Endothelial cell of umbilical vein (primary cell): ENCODE measurements at regions not wholly inside any gene's neighbourhood (a gene's known extent, or its start where the extent isn't known, plus 50 kb on each side); places are given as distances from the start of the nearest gene placed in this dataset.

Experiments
- BruUV-seq: library from RNA; stranded (reverse); fragments of 400-500 nt; replicated peaks from 2 replicates; lab custom pipeline; 2021; lab: Mats Ljungman, UMichigan
- CTCF ChIA-PET: fragments of 300-600, 350-600 bp; sonication (Branson Sonifier 250); formaldehyde crosslinking; loops from one replicate; lab custom pipeline; 2021; ENCODE audit warnings: antibody characterized with exemption, inconsistent platforms; lab: Charles Lee
- POLR2A ChIA-PET: fragments of 300-600, 350-600 bp; sonication (Branson Sonifier 250); formaldehyde crosslinking; loops from one replicate; lab custom pipeline; 2021; ENCODE audit warnings: antibody characterized with exemption, inconsistent platforms; lab: Charles Lee
- DNase-seq: peaks from one replicate; pipeline ENCODE4 v3.0.0-alpha.2; 2011; ENCODE audit warnings: low read depth, low spot score
- FAIRE-seq: peaks from 2 replicates; lab custom pipeline; 2011; peaks lifted over from hg19 to GRCh38; lab: Jason Lieb, UNC
- H2AFZ ChIP-seq: 2 replicates; pipeline ENCODE4 v1.6.0; 2012; ENCODE audit warnings: low read depth, low read length, control low read depth, inconsistent platforms
- H3K27ac ChIP-seq: 2 replicates; pipeline ENCODE4 v1.5.1; 2011; ENCODE audit warnings: low read depth, mild to moderate bottlenecking, control low read depth, low read length, moderate library complexity; ENCODE audit not compliant: insufficient read depth
- H3K27me3 ChIP-seq, 2 experiments: 2 replicates each; pipeline versions ENCODE4 v1.6.0 to v1.6.1; 2011; ENCODE audit warnings: low read length in 2 of 2, mixed read lengths in 1 of 2; ENCODE audit not compliant: control insufficient read depth in 2 of 2, insufficient read depth in 2 of 2
- H3K36me3 ChIP-seq, 2 experiments: 2 replicates in 1 of 2; 3 replicates in 1 of 2; pipeline ENCODE4 v1.5.1; 2011; ENCODE audit warnings: low read length in 2 of 2, mild to moderate bottlenecking in 1 of 2, moderate library complexity in 1 of 2; ENCODE audit not compliant: control insufficient read depth in 2 of 2, insufficient read depth in 2 of 2; ENCODE audit errors: extremely low read depth in 1 of 2
- H3K4me1 ChIP-seq: 3 replicates; pipeline ENCODE4 v1.5.1; 2011; ENCODE audit warnings: mild to moderate bottlenecking, low read length; ENCODE audit not compliant: control insufficient read depth, insufficient read depth; ENCODE audit errors: extremely low read depth
- H3K4me2 ChIP-seq: 2 replicates; pipeline ENCODE4 v1.6.1; 2011; ENCODE audit warnings: low read length, control low read depth, mixed read lengths; ENCODE audit not compliant: insufficient read depth
- H3K4me3 ChIP-seq, 3 experiments: fragments of 200-600 bp in 1 of 3; sonication (generic), shearing (Covaris generic) in 1 of 3; replicated peaks in 1 of 3; 2 replicates each; pipeline ENCODE4 v1.5.1; 2011 to 2016; ENCODE audit warnings: control low read depth in 3 of 3, low read length in 3 of 3, mild to moderate bottlenecking in 2 of 3, inconsistent platforms in 1 of 3, low read depth in 1 of 3, moderate library complexity in 1 of 3; ENCODE audit not compliant: insufficient read depth in 1 of 3
- H3K79me2 ChIP-seq: 2 replicates; pipeline ENCODE4 v1.6.0; 2012; ENCODE audit warnings: low read length, inconsistent platforms; ENCODE audit not compliant: control insufficient read depth, insufficient read depth
- H3K9ac ChIP-seq: replicated peaks from 2 replicates; pipeline ENCODE3; 2011; ENCODE audit warnings: low read length, control low read depth; ENCODE audit not compliant: insufficient read depth; ENCODE audit errors: extremely low read depth
- H3K9me1 ChIP-seq: replicated peaks from 3 replicates; pipeline ENCODE4 v1.6.0; 2011; ENCODE audit warnings: mild to moderate bottlenecking, low read length; ENCODE audit not compliant: control insufficient read depth, insufficient read depth; ENCODE audit errors: extremely low read depth
- H3K9me3 ChIP-seq: replicated peaks from 2 replicates; pipeline ENCODE4 v1.5.1; 2012; ENCODE audit warnings: low read length, inconsistent platforms; ENCODE audit not compliant: control insufficient read depth, insufficient read depth
- H4K20me1 ChIP-seq: replicated peaks from 2 replicates; pipeline ENCODE3; 2011; ENCODE audit warnings: mild to moderate bottlenecking, low read length; ENCODE audit not compliant: control insufficient read depth, insufficient read depth; ENCODE audit errors: extremely low read depth
- CTCF ChIP-seq, 2 donors: IDR thresholded peaks; 1 replicate in 1 of 2; 2 replicates in 1 of 2; pipeline ENCODE4 v1.5.1; 2011; ENCODE audit warnings: low read length in 2 of 2, mild to moderate bottlenecking in 2 of 2, moderate library complexity in 2 of 2, control low read depth in 1 of 2, inconsistent platforms in 1 of 2, low read depth in 1 of 2; ENCODE audit not compliant: insufficient read depth in 1 of 2; ENCODE audit errors: extremely low read depth in 1 of 2
- EZH2 ChIP-seq: IDR thresholded peaks from 2 replicates; pipeline ENCODE4 v1.6.1; 2012; ENCODE audit warnings: borderline replicate concordance, low read depth, mild to moderate bottlenecking, moderate library complexity, low read length, inconsistent platforms; ENCODE audit not compliant: severe bottlenecking
- FOS ChIP-seq: IDR thresholded peaks from 2 replicates; pipeline ENCODE4 v1.6.1; 2011; ENCODE audit warnings: mild to moderate bottlenecking, low read length, moderate library complexity, borderline replicate concordance; ENCODE audit not compliant: insufficient read depth
- GATA2 ChIP-seq: IDR thresholded peaks from 2 replicates; pipeline ENCODE4 v1.7.0; 2011; ENCODE audit warnings: low read depth, mild to moderate bottlenecking, moderate library complexity, mixed read lengths, low read length; ENCODE audit not compliant: insufficient read length, insufficient read depth
- JUN ChIP-seq: IDR thresholded peaks from 2 replicates; pipeline ENCODE4 v1.6.1; 2011; ENCODE audit warnings: borderline replicate concordance, low read depth; ENCODE audit not compliant: insufficient read length, insufficient read depth
- MAX ChIP-seq: IDR thresholded peaks from 2 replicates; pipeline ENCODE4 v1.6.1; 2011; ENCODE audit not compliant: insufficient read depth, insufficient read length
- MYC ChIP-seq: IDR thresholded peaks from one replicate; pipeline ENCODE4 v1.6.1; 2011; ENCODE audit warnings: mild to moderate bottlenecking, low read depth, low read length
- POLR2A ChIP-seq: IDR thresholded peaks from 2 replicates; pipeline ENCODE4 v1.6.1; 2012; ENCODE audit warnings: low read depth, mild to moderate bottlenecking, control low read depth, low read length
- POLR2AphosphoS5 ChIP-seq: IDR thresholded peaks from 2 replicates; pipeline ENCODE4 v1.6.1; 2012; ENCODE audit warnings: low read depth, mild to moderate bottlenecking, control low read depth, low read length, moderate library complexity; ENCODE audit not compliant: insufficient read depth
- dilution Hi-C: fragments of 300-500 bp; cut with MboI; formaldehyde crosslinking; loops from one replicate; pipeline ENCODE4 v1.15.0; 2019; ENCODE audit warnings: low sequenced_read_pairs; ENCODE audit not compliant: extremely low pct_ligation_motif_present
- intact Hi-C: fragments of 100-400 bp; cut with micrococcal nuclease; formaldehyde crosslinking; loops from one replicate; pipeline ENCODE4 v1.10.0; 2022

- H3K36me3 ChIP-seq = no peaks in the 10 kb centered on the region
- intact Hi-C loops (loop anchor here (5.0 kb wide), 1 partner anchor 697 kb away; no protein-coding TSS in a partner anchor), dilution Hi-C loops (no loop called here)
- FAIRE-seq (no peak), DNase-seq (no peak)
- no peak for TF ChIP-seq EZH2
- TF ChIP-seq POLR2A = no peak
- no peak for TF ChIP-seq MAX
- no peak for TF ChIP-seq GATA2
- no peak for TF ChIP-seq FOS
- TF ChIP-seq JUN = no peak
- TF ChIP-seq POLR2AphosphoS5 = no peak
- TF ChIP-seq MYC = no peak
- H2AFZ ChIP-seq = no peak overlapping the region
- ChIA-PET CTCF (interaction anchor here (1.0 to 3.3 kb wide), 7 partner anchors 46 to 420 kb away, joined by 3 to 21 read pairs (median 5); no protein-coding TSS in a partner anchor), POLR2A (no interaction called here)
- no TSS peak for BruUV-seq
- H3K9me1 ChIP-seq = no peaks in the 10 kb centered on the region
- H3K4me2 ChIP-seq = no peak overlapping the region
- H4K20me1 ChIP-seq = no peaks in the 10 kb centered on the region
- H3K9me3 ChIP-seq = no peaks in the 10 kb centered on the region
- H3K27me3 ChIP-seq = no peaks in the 10 kb centered on the region
- no peak overlapping the region for H3K27ac ChIP-seq
- no peak overlapping the region for H3K4me3 ChIP-seq
- no peak overlapping the region for H3K9ac ChIP-seq
- no peaks in the 10 kb centered on the region for H3K4me1 ChIP-seq
- H3K79me2 ChIP-seq = no peaks in the 10 kb centered on the region
Measured at GRCh38 chr7:12069757-12070156, 141.3 kb upstream of the TMEM106B start.

DNA sequence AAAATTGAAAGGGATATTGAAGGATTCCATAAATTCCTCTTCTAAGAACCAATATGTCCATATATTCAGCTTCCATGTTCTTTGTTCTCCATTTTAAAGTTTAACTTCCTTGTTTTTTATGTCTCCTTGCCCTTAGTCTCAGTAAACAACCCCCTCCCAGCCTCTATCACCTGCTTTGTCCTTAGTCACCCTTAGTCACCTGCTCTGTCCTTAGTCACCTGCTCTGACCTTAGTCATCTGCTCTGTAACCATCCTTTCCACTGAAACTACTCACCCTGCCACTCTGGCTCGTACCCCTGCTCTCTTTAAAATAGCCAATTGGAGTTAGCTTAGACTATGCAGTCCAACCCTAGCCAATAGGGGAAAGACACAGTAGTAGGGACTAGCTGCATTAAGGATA lies 136.2 kb upstream of the TMEM106B start:
- intact Hi-C loops (no loop called here), dilution Hi-C loops (no loop called here)
- Histone ChIP-seq H2AFZ (no peak overlapping the region), H3K9me3 (no peaks in the 10 kb centered on the region), H3K27ac (no peak overlapping the region), H3K27me3 (no peaks in the 10 kb centered on the region), H3K9ac (no peak overlapping the region), H3K4me2 (no peak overlapping the region), H3K9me1 (no peaks in the 10 kb centered on the region), H3K4me1 (no peaks in the 10 kb centered on the region), H4K20me1 (no peaks in the 10 kb centered on the region), H3K36me3 (no peaks in the 10 kb centered on the region), H3K4me3 (no peak overlapping the region), H3K79me2 (no peaks in the 10 kb centered on the region)
- no TSS peak for BruUV-seq
- DNase-seq (no peak), FAIRE-seq (no peak)
- CTCF ChIA-PET = interaction anchor here (1.6 kb wide), 1 partner anchor 24 kb away, joined by 3 read pairs; no protein-coding TSS in a partner anchor
- TF ChIP-seq POLR2AphosphoS5 (no peak), POLR2A (no peak), MYC (no peak), FOS (no peak), EZH2 (no peak), GATA2 (no peak), JUN (no peak), MAX (no peak), CTCF (IDR thresholded peaks at IDR 0.05; ENCODE audit: extremely low read depth in 1 of 2, insufficient read depth in 1 of 2, low read depth in 1 of 2, low read length in 2 of 2) (no peak)
- POLR2A ChIA-PET = no interaction called here
